WI38 (cell line): ENCODE measurements at regions not wholly inside any gene's neighbourhood (a gene's known extent, or its start where the extent isn't known, plus 50 kb on each side); places are given as distances from the start of the nearest gene placed in this dataset.
"Not testable (repeated sequence)": the region's sequence is repeated elsewhere in the genome, so short reads cannot be mapped to it uniquely, and the experiment has no call there.

Source experiments
- H3K4me3 ChIP-seq: 2 replicates; pipeline ENCODE4 v1.5.1; 2011; ENCODE audit warnings: low read depth, mild to moderate bottlenecking, control low read depth, low read length
- TF ChIP-seq, protein P1 (sequence below): IDR thresholded peaks from 2 replicates; pipeline ENCODE4 v1.5.1; 2012; ENCODE audit warnings: low read depth, mild to moderate bottlenecking, control low read depth, low read length

DNA sequence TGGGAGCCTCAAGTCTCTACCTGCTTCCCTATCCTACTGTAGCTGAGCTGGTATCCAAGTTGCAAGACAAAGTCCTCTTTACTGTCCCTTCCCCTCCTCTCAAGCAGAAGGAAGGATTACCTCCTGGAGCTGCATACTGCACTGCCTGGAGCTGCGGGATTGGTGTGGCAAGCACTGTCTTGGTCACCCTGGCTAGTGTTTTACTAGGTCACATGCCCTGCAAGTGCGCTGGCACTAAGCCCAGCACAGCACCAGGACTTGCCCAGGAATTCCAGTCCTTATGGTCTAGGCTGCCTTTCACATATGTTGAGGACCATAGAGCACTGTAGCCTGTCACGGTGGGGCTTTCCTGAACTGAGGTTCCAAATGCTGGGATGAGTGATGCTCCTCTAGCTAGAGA is 227.3 kb upstream of the ZC4H2 start:
- H3K4me3 ChIP-seq = no peak overlapping the region
- TF ChIP-seq, protein P1, sequence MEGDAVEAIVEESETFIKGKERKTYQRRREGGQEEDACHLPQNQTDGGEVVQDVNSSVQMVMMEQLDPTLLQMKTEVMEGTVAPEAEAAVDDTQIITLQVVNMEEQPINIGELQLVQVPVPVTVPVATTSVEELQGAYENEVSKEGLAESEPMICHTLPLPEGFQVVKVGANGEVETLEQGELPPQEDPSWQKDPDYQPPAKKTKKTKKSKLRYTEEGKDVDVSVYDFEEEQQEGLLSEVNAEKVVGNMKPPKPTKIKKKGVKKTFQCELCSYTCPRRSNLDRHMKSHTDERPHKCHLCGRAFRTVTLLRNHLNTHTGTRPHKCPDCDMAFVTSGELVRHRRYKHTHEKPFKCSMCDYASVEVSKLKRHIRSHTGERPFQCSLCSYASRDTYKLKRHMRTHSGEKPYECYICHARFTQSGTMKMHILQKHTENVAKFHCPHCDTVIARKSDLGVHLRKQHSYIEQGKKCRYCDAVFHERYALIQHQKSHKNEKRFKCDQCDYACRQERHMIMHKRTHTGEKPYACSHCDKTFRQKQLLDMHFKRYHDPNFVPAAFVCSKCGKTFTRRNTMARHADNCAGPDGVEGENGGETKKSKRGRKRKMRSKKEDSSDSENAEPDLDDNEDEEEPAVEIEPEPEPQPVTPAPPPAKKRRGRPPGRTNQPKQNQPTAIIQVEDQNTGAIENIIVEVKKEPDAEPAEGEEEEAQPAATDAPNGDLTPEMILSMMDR = no peak

DNA sequence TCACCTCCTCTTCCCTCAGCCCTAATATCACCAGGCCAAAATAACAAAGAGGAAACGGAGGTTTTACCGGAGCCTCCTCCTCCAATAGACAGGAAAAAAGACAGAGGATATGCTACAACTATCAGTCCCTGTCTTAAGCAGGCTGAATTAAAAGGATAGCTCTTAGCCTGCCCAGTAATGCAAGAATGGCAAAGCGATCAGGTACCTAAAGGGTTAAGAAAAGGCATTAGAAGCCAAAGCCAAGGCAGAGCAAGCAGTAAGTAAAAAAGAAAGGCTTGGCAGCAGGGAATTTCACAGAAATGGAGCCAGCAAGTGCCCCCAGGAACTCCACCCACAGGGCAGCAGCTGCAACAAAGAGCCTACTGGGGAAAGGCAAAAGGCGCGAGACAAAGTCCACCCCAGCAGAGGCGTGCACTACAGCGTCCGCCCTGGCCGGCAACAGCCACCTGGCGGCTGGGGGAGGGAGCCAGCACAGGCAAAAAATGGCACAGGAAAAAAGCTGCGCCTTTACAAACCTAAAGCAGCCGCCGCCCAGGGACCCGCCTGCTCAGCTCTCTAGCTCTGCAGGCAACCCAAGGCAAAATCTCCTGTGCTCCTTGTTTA is 220.6 kb upstream of the ZC4H2 start:
- no peak overlapping the region for H3K4me3 ChIP-seq
- TF ChIP-seq, protein P1 = no peak

DNA sequence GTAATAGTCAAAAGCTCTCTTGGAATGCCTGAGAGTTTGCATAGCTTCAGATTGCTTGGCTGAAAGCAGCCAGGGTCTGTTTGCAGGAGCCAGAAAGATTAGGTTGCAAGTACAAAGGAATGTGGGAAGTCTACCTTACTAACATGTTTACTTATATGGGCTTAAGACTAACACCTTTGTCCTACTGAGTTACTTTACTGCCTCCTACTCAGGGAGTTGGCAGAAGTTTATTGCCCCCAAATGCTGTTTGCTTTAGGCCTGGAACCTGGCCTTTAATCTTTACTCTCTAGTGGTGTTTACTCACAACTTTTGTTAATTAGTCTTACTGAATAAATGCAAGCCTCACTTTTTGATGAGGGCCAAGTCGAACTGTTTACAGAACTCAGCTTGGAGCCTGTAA is 219.4 kb upstream of the ZC4H2 start:
- H3K4me3 ChIP-seq = no peak overlapping the region

DNA sequence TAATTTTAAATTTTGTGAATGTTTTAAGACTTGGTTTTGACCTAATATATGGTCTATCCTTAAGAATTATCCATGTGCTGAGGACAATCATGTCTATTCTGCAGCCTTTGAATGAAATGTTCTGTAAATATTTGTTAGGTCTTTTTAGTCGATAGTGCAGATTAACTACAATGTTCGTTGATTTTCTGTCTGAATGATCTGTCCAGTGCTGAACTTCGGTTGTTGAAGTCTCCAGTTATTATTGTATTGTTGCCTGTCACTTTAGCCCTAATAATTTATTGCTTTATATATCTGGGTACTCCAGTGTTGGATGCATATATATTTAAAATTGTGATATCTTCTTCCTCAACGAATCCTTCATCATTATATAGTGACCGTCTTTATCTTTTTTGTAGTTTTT is 218.3 kb upstream of the ZC4H2 start:
- H3K4me3 ChIP-seq = no peak overlapping the region
- TF ChIP-seq, protein P1 = no peak

More for the DNA sequence above, 219.4 kb upstream of the ZC4H2 start:
- TF ChIP-seq, protein P1 = no peak

DNA sequence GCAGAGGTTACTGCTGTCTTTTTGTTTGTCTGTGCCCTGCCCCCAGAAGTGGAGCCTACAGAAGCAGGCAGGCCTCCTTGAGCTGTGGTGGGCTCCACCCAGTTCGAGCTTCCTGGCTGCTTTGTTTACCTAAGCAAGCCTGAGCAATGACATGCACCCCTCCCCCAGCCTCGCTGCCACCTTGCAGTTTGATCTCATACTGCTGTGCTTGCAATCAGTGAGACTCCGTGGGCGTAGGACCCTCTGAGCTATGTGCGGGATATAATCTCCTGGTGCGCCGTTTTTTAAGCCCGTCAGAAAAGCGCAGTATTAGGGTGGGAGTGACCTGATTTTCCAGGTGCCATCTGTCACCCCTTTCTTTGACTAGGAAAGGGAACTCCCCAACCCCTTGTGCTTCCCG is 187.1 kb upstream of the ZC4H2 start:
- H3K4me3 ChIP-seq = not testable (repeated sequence)

DNA sequence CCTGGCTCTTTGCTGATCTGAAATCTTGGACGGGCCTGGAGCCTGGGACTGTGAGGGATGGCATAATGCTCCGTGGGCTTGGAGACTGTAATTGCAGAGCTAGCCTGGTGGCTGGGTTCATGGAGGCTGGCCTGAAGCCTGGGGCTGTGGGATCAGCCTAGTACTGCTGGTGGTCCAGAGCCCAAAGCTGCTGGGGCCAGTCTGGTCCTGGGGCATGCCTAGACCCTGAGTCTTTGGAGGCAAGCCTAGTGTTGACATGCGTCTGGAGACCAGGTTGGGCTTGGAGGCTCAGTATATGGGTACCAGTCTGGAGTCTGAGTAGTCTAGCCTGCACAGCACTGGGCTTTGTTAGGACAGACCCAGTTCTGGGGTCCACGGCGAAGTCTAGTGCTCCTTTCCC is 172.0 kb upstream of the ZC4H2 start:
- TF ChIP-seq, protein P1 = no peak
- H3K4me3 ChIP-seq = no peak overlapping the region

DNA sequence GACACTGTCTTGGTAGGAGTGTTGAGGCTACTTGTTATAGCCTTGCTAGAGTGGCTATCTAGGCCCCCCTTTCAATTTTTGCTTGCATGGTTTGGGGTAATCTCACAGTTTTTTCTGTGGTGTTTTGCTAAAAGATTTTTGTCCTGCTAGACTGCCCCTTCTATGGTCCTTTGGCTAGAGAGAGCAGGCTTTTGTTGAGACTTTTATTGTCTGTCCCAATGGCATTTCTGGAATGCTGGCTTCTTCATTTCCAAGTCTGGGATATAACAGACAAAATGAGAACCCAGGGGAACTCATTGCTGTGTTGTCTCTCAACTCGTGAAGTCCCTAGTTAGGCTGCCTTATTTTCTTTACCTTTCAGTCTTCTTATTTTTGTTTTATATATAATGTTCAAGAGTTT is 160.2 kb upstream of the ZC4H2 start:
- no peak overlapping the region for H3K4me3 ChIP-seq
- TF ChIP-seq, protein P1 = no peak

DNA sequence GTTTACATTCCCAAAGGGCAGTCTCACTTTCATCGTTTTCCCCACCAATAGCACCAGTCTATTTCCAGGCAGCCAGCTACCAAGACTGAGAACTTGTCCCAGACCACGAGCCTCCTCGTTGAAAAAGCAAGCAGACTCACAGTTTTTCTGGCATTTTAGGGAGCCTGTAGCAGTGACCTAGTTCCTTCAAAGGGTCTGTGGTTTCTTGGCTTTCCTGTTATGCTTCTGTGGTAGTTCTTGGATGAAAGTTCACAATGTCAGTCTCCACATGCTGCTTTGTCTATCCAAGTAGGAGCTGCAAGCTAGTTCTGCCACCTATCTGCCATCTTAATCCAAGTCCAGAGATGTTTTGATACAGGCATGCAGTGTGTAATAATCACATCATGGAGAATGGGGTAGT is 151.6 kb upstream of the ZC4H2 start:
- H3K4me3 ChIP-seq = no peak overlapping the region
- TF ChIP-seq, protein P1 = no peak
